NCI-H2227 (cell line): ENCODE measurements at regions not wholly inside any gene's neighbourhood (a gene's known extent, or its start where the extent isn't known, plus 50 kb on each side); places are given as distances from the start of the nearest gene placed in this dataset.

Source experiments
- DNase-seq: peaks from one replicate; lab custom pipeline; 2025; ENCODE audit not compliant: unreplicated experiment; lab: John Stamatoyannopoulos, UW

GRCh38 chrX:110408949-110409588 lies 50.4 kb downstream of the RTL9 start:
- DNase-seq = no peak

- DNase-seq = no peak
Observed at GRCh38 chrX:110409925-110410324, 51.3 kb downstream of the RTL9 start.

DNA sequence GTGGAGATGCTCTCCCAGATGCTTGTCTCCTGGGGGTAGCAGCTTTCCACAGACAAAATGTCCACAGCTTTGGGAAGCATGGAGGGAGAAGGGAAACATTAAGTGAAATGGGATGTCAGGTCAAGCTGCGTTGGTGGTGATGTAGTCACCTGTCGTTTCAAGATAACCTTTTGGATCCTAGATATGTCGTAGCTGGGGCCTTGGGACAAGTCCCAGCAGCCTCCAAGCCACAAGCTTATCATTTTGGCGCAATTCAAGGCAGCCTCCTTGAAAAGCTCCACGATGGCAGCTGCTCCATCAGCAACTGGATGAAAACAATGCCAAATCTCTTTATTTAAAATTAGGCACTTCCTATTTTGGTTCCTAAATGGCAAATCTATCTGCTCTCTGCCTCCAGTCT lies 52.0 kb downstream of the RTL9 start:
- no peak for DNase-seq

DNA sequence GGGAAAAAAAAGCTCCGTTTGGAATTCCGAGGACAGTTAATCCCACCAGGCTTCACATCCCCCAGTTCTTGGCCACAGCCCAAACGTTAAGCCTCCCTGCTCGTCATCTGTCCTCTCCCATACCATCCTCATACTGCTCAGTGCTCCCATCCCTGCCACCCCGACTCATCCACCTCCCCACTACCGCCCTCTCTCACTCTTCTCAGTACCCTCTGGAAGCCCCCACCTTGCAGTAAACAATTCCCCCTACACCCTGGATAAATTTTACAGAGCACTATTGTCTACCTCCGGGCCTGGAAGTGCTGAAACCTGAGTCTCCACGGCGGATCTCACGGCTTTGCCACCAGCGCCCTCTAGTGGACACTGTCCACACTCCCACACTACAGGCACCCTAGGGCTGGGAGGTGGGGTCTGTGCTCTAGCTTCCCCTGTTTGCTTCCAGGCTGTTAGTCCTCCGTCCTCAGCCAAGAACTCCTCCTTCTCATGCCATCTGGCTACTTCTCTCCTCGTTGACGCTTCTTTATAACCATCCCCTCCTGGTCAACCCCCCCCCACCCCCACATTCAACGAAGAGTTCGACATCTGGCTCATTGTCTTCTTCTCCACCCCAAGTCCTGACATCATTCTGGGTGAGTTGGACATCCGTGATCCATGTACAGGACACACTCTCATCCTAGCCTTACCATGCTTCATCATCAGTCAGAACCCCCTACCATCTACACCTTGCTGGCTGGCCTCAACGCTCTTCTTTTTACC lies 54.5 kb downstream of the RTL9 start:
- DNase-seq = peak; percentile 90

GRCh38 chrX:110413727-110414124 lies 55.1 kb downstream of the RTL9 start:
- no peak for DNase-seq

DNA sequence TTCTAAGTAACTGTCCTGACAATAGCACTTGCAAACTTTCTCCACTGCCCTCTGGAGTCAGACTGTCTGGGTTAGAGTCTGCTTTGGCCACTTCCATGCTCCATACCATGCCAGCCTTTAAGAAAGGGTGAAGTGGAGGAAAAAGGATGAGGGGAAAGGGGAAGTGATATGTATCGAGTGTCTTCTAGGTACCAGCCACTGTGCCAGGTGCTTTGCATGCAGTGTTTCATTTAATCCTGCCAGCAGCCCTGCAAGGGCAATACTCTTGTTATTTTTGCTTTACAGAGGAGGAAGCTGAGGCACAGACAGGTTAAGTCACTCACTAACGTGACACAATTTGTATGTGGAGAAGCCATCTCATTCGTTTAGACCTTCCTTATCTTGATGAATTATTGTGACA lies 55.6 kb downstream of the RTL9 start:
- DNase-seq = no peak

- DNase-seq = no peak
Observed at GRCh38 chrX:110414679-110415439, 56.2 kb downstream of the RTL9 start.

- no peak for DNase-seq
Observed at GRCh38 chrX:110415440-110416170, 57.0 kb downstream of the RTL9 start.

DNA sequence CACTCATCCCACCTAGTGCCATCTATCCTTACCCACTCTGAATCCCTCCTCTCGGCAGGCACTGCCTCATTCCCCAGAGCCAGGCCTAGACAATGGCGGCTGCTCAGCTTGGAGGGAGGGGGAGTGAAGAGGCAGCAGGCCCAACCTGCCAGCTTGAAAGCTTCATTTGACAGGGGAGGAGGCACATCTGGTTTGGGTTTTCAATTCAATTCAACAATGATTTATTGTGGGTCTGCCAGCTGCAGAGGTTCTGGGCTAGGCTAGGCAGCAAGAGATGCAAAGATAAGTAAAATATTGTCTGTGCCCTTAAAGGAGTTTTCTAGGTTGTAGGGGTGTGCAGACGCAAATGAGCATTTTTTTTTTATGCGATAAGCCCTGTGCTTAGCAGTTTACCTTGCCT lies 58.5 kb downstream of the RTL9 start:
- DNase-seq = peak; percentile 19

- peak; percentile 64 for DNase-seq
Observed at GRCh38 chrX:110418316-110419235, 59.9 kb downstream of the RTL9 start.

GRCh38 chrX:110419512-110419911 lies 60.9 kb downstream of the RTL9 start:
- no peak for DNase-seq

DNA sequence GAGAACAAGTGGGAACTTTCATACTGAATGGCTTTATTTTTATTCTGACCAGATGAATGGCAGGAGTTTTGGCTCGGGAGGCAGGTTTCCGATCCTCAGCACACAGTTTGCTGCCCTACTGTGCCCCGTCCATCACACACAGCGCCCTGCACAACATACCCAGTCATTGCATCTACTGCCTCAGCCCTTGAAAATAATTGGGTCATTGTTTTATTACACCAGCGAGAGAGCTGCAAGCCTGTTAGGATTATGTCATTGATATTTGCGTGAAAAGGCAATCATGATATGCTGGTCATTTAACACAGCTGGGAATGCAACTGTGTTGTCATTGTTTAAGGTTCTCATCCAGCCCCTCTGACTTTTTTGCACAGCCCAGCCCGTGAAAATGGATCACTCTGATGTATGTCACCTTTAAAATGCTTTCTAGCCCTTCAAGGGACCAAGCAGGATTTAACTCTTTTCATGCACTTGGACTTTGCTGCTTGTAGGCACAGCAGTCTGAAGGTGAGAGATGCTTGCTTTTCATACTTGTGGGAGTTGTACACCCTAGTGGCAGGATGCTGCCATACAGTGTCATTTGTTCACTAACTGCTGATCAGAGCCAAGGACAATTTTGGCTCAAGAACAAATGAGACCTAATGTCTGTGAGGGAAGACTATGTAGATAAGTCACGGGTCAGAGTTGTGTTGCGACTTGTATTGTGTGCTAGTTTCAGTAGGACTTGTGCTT lies 62.3 kb downstream of the RTL9 start:
- peak; percentile 5 for DNase-seq

- DNase-seq = no peak
Observed at GRCh38 chrX:110421500-110422455, 63.1 kb downstream of the RTL9 start.

DNA sequence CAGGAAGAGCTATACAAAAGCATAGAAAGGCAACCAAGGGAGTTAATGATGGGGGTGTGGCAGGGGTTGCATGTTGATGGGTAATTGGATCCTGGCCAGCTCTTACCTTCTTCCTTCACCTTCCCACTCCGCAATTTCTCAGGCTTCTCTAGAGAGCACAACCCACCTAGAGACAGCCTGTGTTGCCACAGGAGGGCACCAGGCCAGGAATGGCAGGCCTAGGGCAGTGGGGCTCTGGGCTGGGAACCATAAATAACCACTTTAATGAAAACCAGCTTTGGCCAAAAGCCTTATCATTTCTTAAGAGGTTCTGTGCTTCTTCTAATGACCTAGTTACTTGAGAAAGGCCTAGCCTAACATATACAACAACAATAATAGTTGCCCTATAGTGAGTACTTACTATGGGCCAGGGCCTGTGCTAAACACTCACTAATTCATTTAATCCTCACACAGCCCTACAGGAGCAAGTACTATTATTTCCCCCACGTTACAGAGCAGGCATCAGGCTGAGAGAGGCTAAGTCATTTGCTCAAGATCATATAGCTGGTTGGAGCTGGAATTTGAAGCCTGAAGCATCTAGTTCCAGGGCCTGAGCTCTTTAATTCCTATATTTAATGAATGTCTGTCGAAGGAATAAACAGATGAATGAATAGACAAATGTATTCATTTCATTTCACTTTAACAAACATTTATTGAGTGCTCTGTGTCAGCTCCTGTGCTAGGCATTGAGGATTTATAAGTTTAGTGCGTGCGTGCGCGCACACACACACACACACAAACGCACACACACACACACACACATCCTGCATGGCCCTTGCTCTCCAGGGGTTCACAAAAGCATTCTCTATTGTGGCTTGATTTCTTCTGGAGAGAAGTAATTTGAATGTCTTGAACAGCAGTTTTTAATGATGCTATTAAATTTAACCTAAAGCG lies 66.8 kb downstream of the RTL9 start:
- peak; percentile 21 for DNase-seq

DNA sequence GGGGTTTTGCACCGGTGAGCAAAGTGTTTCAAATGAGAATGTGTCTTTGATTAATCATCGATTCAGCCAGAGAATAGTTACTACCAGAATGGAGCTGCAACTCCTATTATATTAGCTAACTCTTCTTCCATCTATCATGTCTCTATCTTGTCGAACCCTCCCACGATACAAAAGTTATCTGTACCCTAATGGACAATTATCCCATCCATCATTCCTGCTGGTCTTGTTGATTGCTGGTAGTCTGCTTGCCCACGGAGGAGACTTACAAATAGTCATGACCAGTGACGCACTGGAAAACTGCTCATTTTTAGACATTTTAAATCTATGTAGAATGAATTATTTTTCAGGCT lies 67.5 kb downstream of the RTL9 start:
- no peak for DNase-seq

DNA sequence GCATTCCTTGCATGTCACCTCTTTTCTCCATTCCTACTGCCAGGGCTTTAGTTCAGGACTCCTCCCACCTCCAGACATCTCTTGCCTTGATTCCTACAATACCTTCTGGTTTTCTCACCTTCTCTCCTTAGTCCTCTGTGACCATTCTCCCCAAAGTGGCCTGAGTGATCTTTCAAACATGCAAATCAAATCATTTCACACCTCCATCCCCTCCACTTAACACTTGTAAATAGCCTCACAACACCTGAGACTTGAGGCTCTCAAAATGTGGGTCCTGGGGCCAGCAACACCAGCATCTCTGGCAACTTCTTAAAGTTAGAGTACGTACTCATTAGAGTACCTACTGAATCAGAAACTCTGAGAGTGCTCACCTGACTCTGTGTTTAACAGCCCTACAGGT lies 68.4 kb downstream of the RTL9 start:
- no peak for DNase-seq

GRCh38 chrX:110428144-110428543 lies 69.5 kb downstream of the RTL9 start:
- DNase-seq = no peak
